Liver (tissue), 8 donors: ENCODE measurements at regions not wholly inside any gene's neighbourhood (a gene's known extent, or its start where the extent isn't known, plus 50 kb on each side); places are given as distances from the start of the nearest gene placed in this dataset.

Experiments used
- DNase-seq: peaks from one replicate; pipeline ENCODE4 v3.0.0-alpha.2; 2017; ENCODE audit warnings: low spot score
- H3K27ac ChIP-seq, 2 donors: one replicate each; pipeline ENCODE4 v1.7.0; 2013; ENCODE audit warnings: inconsistent platforms in 2 of 2, low read length in 2 of 2, control low read depth in 1 of 2, low read depth in 1 of 2, mild to moderate bottlenecking in 1 of 2
- H3K27me3 ChIP-seq, 4 donors: one replicate each; pipeline versions ENCODE4 v1.6.1 to v1.7.0; 2013; ENCODE audit warnings: low read length in 3 of 4, inconsistent platforms in 1 of 4, mild to moderate bottlenecking in 1 of 4, moderate library complexity in 1 of 4; ENCODE audit not compliant: control insufficient read depth in 4 of 4, insufficient read depth in 4 of 4
- H3K36me3 ChIP-seq, 4 donors: one replicate each; pipeline versions ENCODE4 v1.6.1 to v1.7.0; 2013; ENCODE audit warnings: low read length in 3 of 4, mild to moderate bottlenecking in 3 of 4, low read depth in 1 of 4, moderate library complexity in 1 of 4; ENCODE audit not compliant: control insufficient read depth in 4 of 4, insufficient read depth in 3 of 4
- H3K4me1 ChIP-seq, 4 donors: one replicate each; pipeline versions ENCODE4 v1.6.1 to v1.7.0; 2013; ENCODE audit warnings: low read length in 3 of 4, mild to moderate bottlenecking in 3 of 4, moderate library complexity in 1 of 4; ENCODE audit not compliant: control insufficient read depth in 4 of 4, insufficient read depth in 4 of 4
- H3K4me3 ChIP-seq, 3 donors: one replicate each; pipeline versions ENCODE4 v1.6.1 to v1.7.0; 2013; ENCODE audit warnings: low read length in 3 of 3, control low read depth in 1 of 3, low read depth in 1 of 3, mild to moderate bottlenecking in 1 of 3
- H3K9ac ChIP-seq, 2 donors: one replicate each; pipeline ENCODE4 v1.7.0; 2013; ENCODE audit warnings: low read length in 2 of 2, mild to moderate bottlenecking in 2 of 2, moderate library complexity in 2 of 2, control low read depth in 1 of 2, low read depth in 1 of 2
- H3K9me3 ChIP-seq, 4 donors: one replicate each; pipeline versions ENCODE4 v1.6.1 to v1.7.0; 2013; ENCODE audit warnings: low read length in 3 of 4; ENCODE audit not compliant: control insufficient read depth in 4 of 4
- ATF3 ChIP-seq: IDR thresholded peaks from 2 replicates; pipeline ENCODE4 v1.6.1; 2016; ENCODE audit warnings: antibody characterized with exemption
- EGR1 ChIP-seq, 2 donors: IDR thresholded peaks; 2 replicates each; pipeline ENCODE4 v1.6.1; 2016 to 2018; ENCODE audit warnings: antibody characterized with exemption in 2 of 2, low read depth in 2 of 2
- FOXA1 ChIP-seq: IDR thresholded peaks from 2 replicates; pipeline ENCODE4 v1.6.1; 2016; ENCODE audit warnings: antibody characterized with exemption
- FOXA2 ChIP-seq: IDR thresholded peaks from 2 replicates; pipeline ENCODE4 v1.6.1; 2016; ENCODE audit warnings: antibody characterized with exemption
- GABPA ChIP-seq, 2 donors: IDR thresholded peaks in 1 of 2; conservative IDR thresholded peaks in 1 of 2; 2 replicates each; pipeline ENCODE4 v1.6.1; 2016; ENCODE audit warnings: antibody characterized with exemption in 2 of 2, mild to moderate bottlenecking in 1 of 2, moderate library complexity in 1 of 2
- HNF4A ChIP-seq, 2 donors: conservative IDR thresholded peaks; 2 replicates each; pipeline ENCODE4 v1.6.1; 2016; ENCODE audit warnings: antibody characterized with exemption in 2 of 2, mild to moderate bottlenecking in 2 of 2
- HNF4G ChIP-seq: IDR thresholded peaks from 2 replicates; pipeline ENCODE4 v1.6.1; 2016; ENCODE audit warnings: antibody characterized with exemption
- JUND ChIP-seq, 2 donors: IDR thresholded peaks; 2 replicates each; pipeline ENCODE4 v1.6.1; 2016; ENCODE audit warnings: antibody characterized with exemption in 2 of 2
- MAX ChIP-seq: IDR thresholded peaks from 2 replicates; pipeline ENCODE4 v1.6.1; 2016; ENCODE audit warnings: antibody characterized with exemption
- NR2F2 ChIP-seq: IDR thresholded peaks from 2 replicates; pipeline ENCODE4 v1.6.1; 2016; ENCODE audit warnings: antibody characterized with exemption
- RAD21 ChIP-seq, 2 donors: IDR thresholded peaks; 2 replicates each; pipeline ENCODE4 v1.6.1; 2016; ENCODE audit warnings: antibody characterized with exemption in 2 of 2, mild to moderate bottlenecking in 2 of 2
- RXRA ChIP-seq, 2 donors: IDR thresholded peaks; 2 replicates each; pipeline ENCODE4 v1.6.1; 2017 to 2018; ENCODE audit warnings: antibody characterized with exemption in 2 of 2, mild to moderate bottlenecking in 1 of 2
- SP1 ChIP-seq: IDR thresholded peaks from 2 replicates; pipeline ENCODE4 v1.6.1; 2018; ENCODE audit warnings: antibody characterized with exemption, mild to moderate bottlenecking
- TAF1 ChIP-seq: conservative IDR thresholded peaks from 2 replicates; pipeline ENCODE4 v1.6.1; 2016; ENCODE audit warnings: antibody characterized with exemption, mild to moderate bottlenecking
- YY1 ChIP-seq: IDR thresholded peaks from 2 replicates; pipeline ENCODE4 v1.6.1; 2016; ENCODE audit warnings: antibody characterized with exemption, mild to moderate bottlenecking
- WGBS: extraction: QIAGEN DNeasy Blood & Tissue Kit; methylation state at CpG from one replicate; pipeline ENCODE4 v1.1.7; 2013; 5-methylcytosine and 5-hydroxymethylcytosine counted together
- TF ChIP-seq, protein P1 (sequence below): IDR thresholded peaks from 2 replicates; pipeline ENCODE4 v1.6.1; 2016; ENCODE audit warnings: antibody characterized with exemption, mild to moderate bottlenecking
- TF ChIP-seq, protein P2 (sequence below): IDR thresholded peaks from 2 replicates; pipeline ENCODE4 v1.6.1; 2016; ENCODE audit warnings: antibody characterized with exemption
- TF ChIP-seq, protein P3 (sequence below): fragments of 150-350 bp; IDR thresholded peaks from 2 replicates; pipeline ENCODE4 v1.5.1; 2017; ENCODE audit warnings: improper control_type of control experiment, low read depth, low read length; ENCODE audit not compliant: missing input control
- donor health status: healthy.
- donor health status: healthy.
- donor health status: healthy.
- donor health status: healthy.
- donor health status: healthy.

DNA sequence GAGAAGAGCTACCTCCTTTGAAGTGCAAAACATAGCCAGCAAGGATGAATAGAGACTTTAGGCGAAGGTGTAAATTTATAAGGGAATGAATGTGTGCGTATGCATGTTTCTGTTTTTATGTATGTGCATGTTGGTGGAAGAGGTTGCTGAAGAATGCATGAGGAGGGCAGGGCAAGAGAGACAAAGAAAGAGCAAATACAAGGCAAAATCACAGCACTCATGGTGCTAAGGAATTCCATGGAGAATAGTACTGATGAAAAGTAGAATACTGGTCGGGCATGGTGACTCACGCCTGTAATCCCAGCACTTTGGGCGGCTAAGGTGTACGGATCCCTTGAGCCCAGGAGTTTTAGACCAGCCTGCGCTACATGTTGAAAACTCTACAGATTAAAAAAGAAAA lies 762.1 kb upstream of the PTPRD start:
- no peak overlapping the region for H3K4me3 ChIP-seq
- 63% methylated on average over 7 of the region's 7 CpGs for WGBS
- TF ChIP-seq RAD21 (IDR thresholded peaks at IDR 0.05) (no peak), YY1 (no peak), SP1 (no peak), RXRA (IDR thresholded peaks at IDR 0.05) (no peak), GABPA (IDR thresholded peaks at IDR 0.05 in 1 of 2, conservative IDR thresholded peaks at IDR 0.05 in 1 of 2) (no peak), HNF4G (no peak), FOXA2 (no peak), ATF3 (no peak), HNF4A (conservative IDR thresholded peaks at IDR 0.05) (no peak), EGR1 (IDR thresholded peaks at IDR 0.05; ENCODE audit: low read depth in 2 of 2) (no peak), FOXA1 (no peak), MAX (no peak), TAF1 (no peak), NR2F2 (no peak), JUND (IDR thresholded peaks at IDR 0.05) (no peak)
- TF ChIP-seq, protein P1, sequence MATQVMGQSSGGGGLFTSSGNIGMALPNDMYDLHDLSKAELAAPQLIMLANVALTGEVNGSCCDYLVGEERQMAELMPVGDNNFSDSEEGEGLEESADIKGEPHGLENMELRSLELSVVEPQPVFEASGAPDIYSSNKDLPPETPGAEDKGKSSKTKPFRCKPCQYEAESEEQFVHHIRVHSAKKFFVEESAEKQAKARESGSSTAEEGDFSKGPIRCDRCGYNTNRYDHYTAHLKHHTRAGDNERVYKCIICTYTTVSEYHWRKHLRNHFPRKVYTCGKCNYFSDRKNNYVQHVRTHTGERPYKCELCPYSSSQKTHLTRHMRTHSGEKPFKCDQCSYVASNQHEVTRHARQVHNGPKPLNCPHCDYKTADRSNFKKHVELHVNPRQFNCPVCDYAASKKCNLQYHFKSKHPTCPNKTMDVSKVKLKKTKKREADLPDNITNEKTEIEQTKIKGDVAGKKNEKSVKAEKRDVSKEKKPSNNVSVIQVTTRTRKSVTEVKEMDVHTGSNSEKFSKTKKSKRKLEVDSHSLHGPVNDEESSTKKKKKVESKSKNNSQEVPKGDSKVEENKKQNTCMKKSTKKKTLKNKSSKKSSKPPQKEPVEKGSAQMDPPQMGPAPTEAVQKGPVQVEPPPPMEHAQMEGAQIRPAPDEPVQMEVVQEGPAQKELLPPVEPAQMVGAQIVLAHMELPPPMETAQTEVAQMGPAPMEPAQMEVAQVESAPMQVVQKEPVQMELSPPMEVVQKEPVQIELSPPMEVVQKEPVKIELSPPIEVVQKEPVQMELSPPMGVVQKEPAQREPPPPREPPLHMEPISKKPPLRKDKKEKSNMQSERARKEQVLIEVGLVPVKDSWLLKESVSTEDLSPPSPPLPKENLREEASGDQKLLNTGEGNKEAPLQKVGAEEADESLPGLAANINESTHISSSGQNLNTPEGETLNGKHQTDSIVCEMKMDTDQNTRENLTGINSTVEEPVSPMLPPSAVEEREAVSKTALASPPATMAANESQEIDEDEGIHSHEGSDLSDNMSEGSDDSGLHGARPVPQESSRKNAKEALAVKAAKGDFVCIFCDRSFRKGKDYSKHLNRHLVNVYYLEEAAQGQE, result no peak
- TF ChIP-seq, protein P2, sequence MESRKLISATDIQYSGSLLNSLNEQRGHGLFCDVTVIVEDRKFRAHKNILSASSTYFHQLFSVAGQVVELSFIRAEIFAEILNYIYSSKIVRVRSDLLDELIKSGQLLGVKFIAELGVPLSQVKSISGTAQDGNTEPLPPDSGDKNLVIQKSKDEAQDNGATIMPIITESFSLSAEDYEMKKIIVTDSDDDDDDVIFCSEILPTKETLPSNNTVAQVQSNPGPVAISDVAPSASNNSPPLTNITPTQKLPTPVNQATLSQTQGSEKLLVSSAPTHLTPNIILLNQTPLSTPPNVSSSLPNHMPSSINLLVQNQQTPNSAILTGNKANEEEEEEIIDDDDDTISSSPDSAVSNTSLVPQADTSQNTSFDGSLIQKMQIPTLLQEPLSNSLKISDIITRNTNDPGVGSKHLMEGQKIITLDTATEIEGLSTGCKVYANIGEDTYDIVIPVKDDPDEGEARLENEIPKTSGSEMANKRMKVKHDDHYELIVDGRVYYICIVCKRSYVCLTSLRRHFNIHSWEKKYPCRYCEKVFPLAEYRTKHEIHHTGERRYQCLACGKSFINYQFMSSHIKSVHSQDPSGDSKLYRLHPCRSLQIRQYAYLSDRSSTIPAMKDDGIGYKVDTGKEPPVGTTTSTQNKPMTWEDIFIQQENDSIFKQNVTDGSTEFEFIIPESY, result no peak
- TF ChIP-seq, protein P3, sequence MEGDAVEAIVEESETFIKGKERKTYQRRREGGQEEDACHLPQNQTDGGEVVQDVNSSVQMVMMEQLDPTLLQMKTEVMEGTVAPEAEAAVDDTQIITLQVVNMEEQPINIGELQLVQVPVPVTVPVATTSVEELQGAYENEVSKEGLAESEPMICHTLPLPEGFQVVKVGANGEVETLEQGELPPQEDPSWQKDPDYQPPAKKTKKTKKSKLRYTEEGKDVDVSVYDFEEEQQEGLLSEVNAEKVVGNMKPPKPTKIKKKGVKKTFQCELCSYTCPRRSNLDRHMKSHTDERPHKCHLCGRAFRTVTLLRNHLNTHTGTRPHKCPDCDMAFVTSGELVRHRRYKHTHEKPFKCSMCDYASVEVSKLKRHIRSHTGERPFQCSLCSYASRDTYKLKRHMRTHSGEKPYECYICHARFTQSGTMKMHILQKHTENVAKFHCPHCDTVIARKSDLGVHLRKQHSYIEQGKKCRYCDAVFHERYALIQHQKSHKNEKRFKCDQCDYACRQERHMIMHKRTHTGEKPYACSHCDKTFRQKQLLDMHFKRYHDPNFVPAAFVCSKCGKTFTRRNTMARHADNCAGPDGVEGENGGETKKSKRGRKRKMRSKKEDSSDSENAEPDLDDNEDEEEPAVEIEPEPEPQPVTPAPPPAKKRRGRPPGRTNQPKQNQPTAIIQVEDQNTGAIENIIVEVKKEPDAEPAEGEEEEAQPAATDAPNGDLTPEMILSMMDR, result no peak
- H3K9ac ChIP-seq, result no peak overlapping the region
- no peak overlapping the region for H3K27ac ChIP-seq
- H3K27me3 ChIP-seq, result no peaks in the 10 kb centered on the region
- H3K4me1 ChIP-seq, result no peaks in the 10 kb centered on the region
- H3K9me3 ChIP-seq, result no peaks in the 10 kb centered on the region
- no peak for DNase-seq
- H3K36me3 ChIP-seq, result no peaks in the 10 kb centered on the region

DNA sequence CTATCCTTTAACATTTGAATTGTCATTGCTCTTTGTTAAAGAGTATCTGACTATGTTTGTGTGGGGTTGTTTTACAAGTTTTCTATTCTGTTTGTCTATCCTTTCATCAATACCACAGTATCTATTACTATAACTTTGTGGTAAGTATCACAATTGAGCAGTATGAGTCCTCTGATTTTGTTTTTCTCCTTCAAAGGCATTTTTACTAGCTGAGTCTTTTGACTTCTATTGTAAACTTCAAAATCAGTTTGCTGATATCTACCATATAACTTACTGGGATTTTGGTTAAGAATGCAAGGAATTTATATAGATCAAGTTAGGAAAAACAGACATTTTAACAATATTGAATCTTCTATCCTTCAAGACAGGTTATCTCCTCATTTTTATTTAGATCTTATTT lies 789.8 kb upstream of the PTPRD start:
- Histone ChIP-seq H3K4me1 (no peaks in the 10 kb centered on the region), H3K9me3 (peaks cover under 1 to 26% (median 8%) of the 10 kb centered on the region in 4 donors), H3K9ac (no peak overlapping the region), H3K36me3 (no peaks in the 10 kb centered on the region), H3K4me3 (no peak overlapping the region), H3K27ac (no peak overlapping the region), H3K27me3 (no peaks in the 10 kb centered on the region)
- DNase-seq, result no peak
- TF ChIP-seq MAX (no peak), GABPA (IDR thresholded peaks at IDR 0.05 in 1 of 2, conservative IDR thresholded peaks at IDR 0.05 in 1 of 2) (no peak), RXRA (IDR thresholded peaks at IDR 0.05) (no peak), EGR1 (IDR thresholded peaks at IDR 0.05; ENCODE audit: low read depth in 2 of 2) (no peak), RAD21 (IDR thresholded peaks at IDR 0.05) (no peak), YY1 (no peak), FOXA1 (no peak), HNF4A (conservative IDR thresholded peaks at IDR 0.05) (no peak)
- TF ChIP-seq, protein P3, result no peak
- TF ChIP-seq, protein P2, result no peak
